Transverse colon (tissue), 3 donors: ENCODE measurements at regions not wholly inside any gene's neighbourhood (a gene's known extent, or its start where the extent isn't known, plus 50 kb on each side); places are given as distances from the start of the nearest gene placed in this dataset.

ENCODE experiments used
- CTCF ChIP-seq, 5 experiments: fragments of 200-600 bp in 3 of 5; fragments of 450-650 bp in 2 of 5; sonication (generic) in 3 of 5; IDR thresholded peaks; 1 replicate in 2 of 5; 2 replicates in 3 of 5; pipeline ENCODE4 v1.5.1; 2016 to 2017; ENCODE audit warnings: antibody characterized with exemption in 5 of 5, inconsistent platforms in 3 of 5, mild to moderate bottlenecking in 2 of 5, moderate library complexity in 1 of 5
- POLR2A ChIP-seq: fragments of 450-650 bp; IDR thresholded peaks from one replicate; pipeline ENCODE4 v1.6.1; 2016; ENCODE audit warnings: antibody characterized with exemption, mild to moderate bottlenecking, moderate library complexity

- TF ChIP-seq POLR2A (no peak), CTCF (IDR thresholded peaks at IDR 0.05) (no peak)
Observed at GRCh38 chr4:60089546-60090273, 1110.4 kb upstream of the ADGRL3 start.
